Suprapubic skin (tissue), 4 donors: ENCODE measurements at regions not wholly inside any gene's neighbourhood (a gene's known extent, or its start where the extent isn't known, plus 50 kb on each side); places are given as distances from the start of the nearest gene placed in this dataset.

ENCODE experiments used
- DNase-seq, 2 donors: peaks; one replicate each; pipeline ENCODE4 v3.0.0-alpha.2; 2019; ENCODE audit warnings: low spot score in 2 of 2
- H3K27ac ChIP-seq: fragments of 200-600 bp; sonication (generic); one replicate; pipeline ENCODE4 v1.5.1; 2019
- H3K27me3 ChIP-seq: fragments of 200-600 bp; sonication (generic); one replicate; pipeline ENCODE4 v1.5.1; 2019
- H3K36me3 ChIP-seq: fragments of 200-600 bp; sonication (generic); one replicate; pipeline ENCODE4 v1.5.1; 2019
- H3K4me1 ChIP-seq: fragments of 200-600 bp; sonication (generic); one replicate; pipeline ENCODE4 v1.5.1; 2019
- H3K4me3 ChIP-seq: fragments of 200-600 bp; sonication (generic); one replicate; pipeline ENCODE4 v1.5.1; 2019; ENCODE audit warnings: mild to moderate bottlenecking
- H3K9me3 ChIP-seq: fragments of 200-600 bp; sonication (generic); one replicate; pipeline ENCODE4 v1.5.1; 2019
- CTCF ChIP-seq, 2 donors: fragments of 200-600 bp in 1 of 2; fragments of 450-650 bp in 1 of 2; sonication (generic) in 1 of 2; IDR thresholded peaks; one replicate each; pipeline ENCODE4 v1.5.1; 2016 to 2019; ENCODE audit warnings: antibody characterized with exemption in 2 of 2, mild to moderate bottlenecking in 1 of 2, moderate library complexity in 1 of 2
- EP300 ChIP-seq: sonication (generic); formaldehyde crosslinking; IDR thresholded peaks from one replicate; pipeline ENCODE4 v1.6.1; 2017; ENCODE audit warnings: antibody characterized with exemption
- POLR2A ChIP-seq, 2 donors: fragments of 450-650 bp; IDR thresholded peaks; one replicate each; pipeline ENCODE4 v1.6.1; 2017; ENCODE audit warnings: antibody characterized with exemption in 2 of 2, mild to moderate bottlenecking in 2 of 2, moderate library complexity in 2 of 2
- POLR2AphosphoS5 ChIP-seq, 3 donors: sonication (generic); formaldehyde crosslinking; IDR thresholded peaks; one replicate each; pipeline ENCODE4 v1.6.1; 2017; ENCODE audit warnings: antibody characterized with exemption in 3 of 3
- WGBS: methylation state at CpG from one replicate; pipeline ENCODE4 v1.1.5; 2018; 5-methylcytosine and 5-hydroxymethylcytosine counted together

GRCh38 chr17:74008196-74008595 is 195.3 kb upstream of the RPL38 start:
- H3K27ac ChIP-seq, result no peak overlapping the region
- no peaks in the 10 kb centered on the region for H3K36me3 ChIP-seq
- H3K9me3 ChIP-seq, result no peaks in the 10 kb centered on the region
- peaks cover 4% of the 10 kb centered on the region for H3K4me1 ChIP-seq
- DNase-seq, result no peak
- WGBS, result 58% methylated on average over 10 of the region's 10 CpGs
- H3K4me3 ChIP-seq, result no peak overlapping the region
- H3K27me3 ChIP-seq, result peaks cover 58% of the 10 kb centered on the region
- peak in 1 of 2 donors; percentile 9 for TF ChIP-seq CTCF (IDR thresholded peaks at IDR 0.05)
- TF ChIP-seq POLR2AphosphoS5 (IDR thresholded peaks at IDR 0.05), result no peak

GRCh38 chr17:74009056-74009625 is 194.3 kb upstream of the RPL38 start:
- 57% methylated on average over 8 of the region's 8 CpGs for WGBS
- no peaks in the 10 kb centered on the region for H3K9me3 ChIP-seq
- peaks cover 56% of the 10 kb centered on the region for H3K27me3 ChIP-seq

DNA sequence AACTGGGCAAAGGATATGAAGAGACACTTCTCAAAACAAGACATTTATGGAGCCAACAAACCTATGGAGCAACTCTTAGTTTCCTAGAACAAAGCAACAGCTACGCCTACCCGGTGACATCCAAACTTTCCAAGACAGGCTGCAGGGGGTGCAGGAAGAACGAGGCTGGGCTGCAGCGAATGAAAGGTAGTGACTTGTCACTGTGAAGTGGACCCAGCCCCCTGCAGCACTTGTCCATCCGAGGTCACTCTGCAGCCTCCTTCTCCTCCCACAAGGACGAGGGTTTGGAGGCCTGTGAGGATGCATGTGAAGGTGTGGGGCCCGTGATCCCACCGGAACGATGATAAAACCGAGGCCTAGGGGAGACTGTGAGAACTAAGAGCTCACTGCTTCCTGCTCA is 192.6 kb upstream of the RPL38 start:
- Histone ChIP-seq H3K36me3 (no peaks in the 10 kb centered on the region), H3K4me1 (no peaks in the 10 kb centered on the region), H3K9me3 (no peaks in the 10 kb centered on the region), H3K27me3 (peaks cover 58% of the 10 kb centered on the region), H3K4me3 (no peak overlapping the region), H3K27ac (no peak overlapping the region)
- no peak for DNase-seq
- no peak for TF ChIP-seq EP300
- TF ChIP-seq POLR2A (IDR thresholded peaks at IDR 0.05), result no peak
- TF ChIP-seq POLR2AphosphoS5 (IDR thresholded peaks at IDR 0.05), result no peak
- no peak for TF ChIP-seq CTCF (IDR thresholded peaks at IDR 0.05)
- WGBS, result 83% methylated on average over 10 of the region's 10 CpGs

More at GRCh38 chr17:74009056-74009625, 194.3 kb upstream of the RPL38 start:
- TF ChIP-seq EP300, result no peak
- no peak for TF ChIP-seq CTCF (IDR thresholded peaks at IDR 0.05)
- no peak for TF ChIP-seq POLR2AphosphoS5 (IDR thresholded peaks at IDR 0.05)
- no peak for TF ChIP-seq POLR2A (IDR thresholded peaks at IDR 0.05)
- Histone ChIP-seq H3K4me3 (no peak overlapping the region), H3K27ac (no peak overlapping the region), H3K36me3 (no peaks in the 10 kb centered on the region), H3K4me1 (peaks cover 4% of the 10 kb centered on the region)
- no peak for DNase-seq

- 28% methylated on average over 7 of the region's 7 CpGs for WGBS
- no peak overlapping the region for H3K27ac ChIP-seq
- TF ChIP-seq POLR2A (IDR thresholded peaks at IDR 0.05) (no peak), EP300 (no peak), CTCF (IDR thresholded peaks at IDR 0.05) (no peak), POLR2AphosphoS5 (IDR thresholded peaks at IDR 0.05) (no peak)
- H3K36me3 ChIP-seq, result no peaks in the 10 kb centered on the region
- DNase-seq, result no peak
- no peak overlapping the region for H3K4me3 ChIP-seq
- no peaks in the 10 kb centered on the region for H3K4me1 ChIP-seq
- no peaks in the 10 kb centered on the region for H3K9me3 ChIP-seq
- H3K27me3 ChIP-seq, result peaks cover 59% of the 10 kb centered on the region
Observed at GRCh38 chr17:74011966-74012365, 191.5 kb upstream of the RPL38 start.

GRCh38 chr17:74012465-74012864 is 191.0 kb upstream of the RPL38 start:
- no peaks in the 10 kb centered on the region for H3K4me1 ChIP-seq
- H3K36me3 ChIP-seq, result no peaks in the 10 kb centered on the region
- no peak overlapping the region for H3K27ac ChIP-seq
- TF ChIP-seq EP300 (no peak), CTCF (IDR thresholded peaks at IDR 0.05) (no peak), POLR2A (IDR thresholded peaks at IDR 0.05) (no peak), POLR2AphosphoS5 (IDR thresholded peaks at IDR 0.05) (no peak)
- peaks cover 58% of the 10 kb centered on the region for H3K27me3 ChIP-seq
- 19% methylated on average over 6 of the region's 6 CpGs for WGBS
- H3K9me3 ChIP-seq, result no peaks in the 10 kb centered on the region
- no peak for DNase-seq
- H3K4me3 ChIP-seq, result no peak overlapping the region
